MM.1S (cell line): ENCODE measurements at regions not wholly inside any gene's neighbourhood (a gene's known extent, or its start where the extent isn't known, plus 50 kb on each side); places are given as distances from the start of the nearest gene placed in this dataset.

ENCODE experiments used
- CTCF ChIP-seq: fragments of 300-600 bp; sonication (generic); IDR thresholded peaks from 2 replicates; pipeline ENCODE4 v1.5.1; 2016; ENCODE audit warnings: antibody characterized with exemption, low read length, mixed read lengths
- EZH2 ChIP-seq: fragments of 300-600 bp; sonication (generic); optimal IDR thresholded peaks from 2 replicates; pipeline ENCODE3; 2017; ENCODE audit warnings: low read depth, mild to moderate bottlenecking, antibody characterized with exemption, low read length, mixed read lengths
- EZH2phosphoT487 ChIP-seq: fragments of 300-600 bp; sonication (generic); IDR thresholded peaks from 2 replicates; pipeline ENCODE4 v1.6.1; 2018; ENCODE audit warnings: antibody characterized with exemption, low read length

GRCh38 chr3:18964640-18965039 is 183.7 kb upstream of the KCNH8 start:
- TF ChIP-seq CTCF (no peak), EZH2 (no peak), EZH2phosphoT487 (no peak)
